GM18519 (cell line): ENCODE measurements at regions not wholly inside any gene's neighbourhood (a gene's known extent, or its start where the extent isn't known, plus 50 kb on each side); places are given as distances from the start of the nearest gene placed in this dataset.

Experiments
- ATAC-seq: cut with Tn5 transposase; IDR thresholded peaks from one replicate; pipeline ENCODE4 v1.9.1; 2021; ENCODE audit warnings: mild to moderate bottlenecking, moderate library complexity; ENCODE audit not compliant: unreplicated experiment, low FRiP score

- no peak for ATAC-seq
Observed at GRCh38 chr18:61141691-61142090, 191.5 kb upstream of the CDH20 start.

GRCh38 chr18:61148322-61148721 is 184.9 kb upstream of the CDH20 start:
- no peak for ATAC-seq

GRCh38 chr18:61149786-61150185 is 183.4 kb upstream of the CDH20 start:
- no peak for ATAC-seq

GRCh38 chr18:61153571-61153970 is 179.7 kb upstream of the CDH20 start:
- ATAC-seq, result no peak

GRCh38 chr18:61154866-61155265 is 178.4 kb upstream of the CDH20 start:
- ATAC-seq, result no peak

- no peak for ATAC-seq
Observed at GRCh38 chr18:61155586-61155985, 177.6 kb upstream of the CDH20 start.

- ATAC-seq, result no peak
Observed at GRCh38 chr18:61157451-61157850, 175.8 kb upstream of the CDH20 start.

- ATAC-seq, result no peak
Observed at GRCh38 chr18:61159246-61159645, 174.0 kb upstream of the CDH20 start.

GRCh38 chr18:61164321-61164720 is 168.9 kb upstream of the CDH20 start:
- no peak for ATAC-seq

GRCh38 chr18:61167902-61168301 is 165.3 kb upstream of the CDH20 start:
- ATAC-seq, result no peak

GRCh38 chr18:61169386-61169785 is 163.8 kb upstream of the CDH20 start:
- no peak for ATAC-seq

- no peak for ATAC-seq
Observed at GRCh38 chr18:61172624-61173023, 160.6 kb upstream of the CDH20 start.

GRCh38 chr18:61173554-61173953 is 159.7 kb upstream of the CDH20 start:
- ATAC-seq, result no peak

GRCh38 chr18:61183798-61184197 is 149.4 kb upstream of the CDH20 start:
- no peak for ATAC-seq

GRCh38 chr18:61187971-61188370 is 145.3 kb upstream of the CDH20 start:
- ATAC-seq, result no peak

GRCh38 chr18:61189376-61189775 is 143.9 kb upstream of the CDH20 start:
- no peak for ATAC-seq

GRCh38 chr18:61194726-61195125 is 138.5 kb upstream of the CDH20 start:
- no peak for ATAC-seq

- no peak for ATAC-seq
Observed at GRCh38 chr18:61196750-61197149, 136.5 kb upstream of the CDH20 start.

- no peak for ATAC-seq
Observed at GRCh38 chr18:61198486-61198885, 134.7 kb upstream of the CDH20 start.

- no peak for ATAC-seq
Observed at GRCh38 chr18:61199171-61199848, 133.9 kb upstream of the CDH20 start.

GRCh38 chr18:61201511-61201910 is 131.7 kb upstream of the CDH20 start:
- no peak for ATAC-seq

GRCh38 chr18:61203151-61203550 is 130.1 kb upstream of the CDH20 start:
- ATAC-seq, result no peak

- no peak for ATAC-seq
Observed at GRCh38 chr18:61209801-61210200, 123.4 kb upstream of the CDH20 start.
